ENCODE measurements at regions not wholly inside any gene's neighbourhood (a gene's known extent, or its start where the extent isn't known, plus 50 kb on each side); places are given as distances from the start of the nearest gene placed in this dataset.
"Not testable (repeated sequence)": the region's sequence is repeated elsewhere in the genome, so short reads cannot be mapped to it uniquely, and the experiment has no call there.

DNA sequence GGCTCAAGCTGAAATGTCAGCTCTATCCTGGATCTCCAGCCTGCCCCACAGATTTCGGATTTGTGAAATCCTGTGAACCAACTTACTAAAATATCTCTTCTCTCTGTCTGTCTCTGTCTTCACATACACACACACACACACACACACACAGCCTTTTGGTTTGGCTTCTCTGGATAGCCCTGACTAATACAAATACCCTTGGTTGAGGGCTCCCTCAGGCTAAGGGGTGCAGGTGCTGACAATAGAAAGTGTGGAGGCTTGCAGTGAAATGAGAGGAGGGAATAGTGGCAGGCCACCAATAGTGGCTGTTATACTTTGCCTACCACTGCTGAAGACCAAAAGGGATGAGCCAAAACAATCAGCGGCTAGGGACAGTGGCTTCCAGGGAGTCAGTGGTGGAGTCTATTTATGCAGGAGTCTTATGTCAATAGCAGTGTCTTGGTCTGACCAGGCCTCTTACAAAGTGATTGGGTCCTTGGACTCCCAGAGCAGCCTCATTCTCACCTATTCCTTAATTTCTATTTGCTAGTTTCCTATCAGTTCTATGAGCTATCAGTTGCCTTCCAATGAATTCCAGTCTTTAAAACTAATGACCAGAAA is 93.2 kb upstream of the GAS1 start:
- H3K27ac ChIP-seq (ENCODE audit: low read length), result no peak overlapping the region

DNA sequence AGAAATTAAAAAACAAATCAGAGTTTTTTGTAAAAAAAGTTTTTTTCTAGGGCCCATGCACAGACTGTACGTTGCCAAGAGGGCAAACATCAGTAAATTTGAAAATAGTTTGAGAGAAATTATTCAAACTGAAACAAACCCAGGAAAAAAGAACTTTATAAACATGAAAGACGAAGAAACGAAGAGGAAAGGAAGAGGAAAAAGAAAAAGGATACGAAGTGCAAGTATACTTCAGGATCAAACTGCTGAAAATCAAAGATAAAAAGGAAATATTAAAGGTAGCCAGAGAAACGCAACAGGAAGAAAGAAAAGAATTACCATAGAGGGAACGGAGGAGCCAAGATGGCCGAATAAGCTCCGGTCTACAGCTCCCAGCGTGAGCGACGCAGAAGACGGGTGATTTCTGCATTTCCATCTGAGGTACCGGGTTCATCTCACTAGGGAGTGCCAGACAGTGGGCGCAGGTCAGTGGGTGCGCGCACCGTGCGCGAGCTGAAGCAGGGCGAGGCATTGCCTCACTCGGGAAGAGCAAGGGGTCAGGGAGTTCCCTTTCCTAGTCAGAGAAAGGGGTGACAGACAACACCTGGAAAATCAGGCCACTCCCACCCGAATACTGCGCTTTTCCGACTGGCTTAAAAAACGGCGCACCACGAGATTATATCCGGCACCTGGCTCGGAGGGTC is 94.4 kb upstream of the GAS1 start:
- H3K4me1 Mint-ChIP-seq; H3K9me3 ChIP-seq; CTCF ChIA-PET; H3K27ac ChIP-seq (ENCODE audit: low read length); H3K4me1 ChIP-seq (ENCODE audit: control insufficient read depth in 1 of 2, extremely low read depth in 1 of 2, insufficient read depth in 2 of 2, low read length in 2 of 2); H3K27me3 ChIP-seq (replicated peaks in 1 of 2; ENCODE audit: control insufficient read depth in 2 of 2, extremely low read depth in 1 of 2, insufficient read depth in 2 of 2, low read length in 1 of 2); H3K36me3 Mint-ChIP-seq; ATAC-seq (replicated peaks in 1 of 4); H3K27ac Mint-ChIP-seq; POLR2A ChIA-PET; H3K36me3 ChIP-seq (ENCODE audit: control insufficient read depth in 2 of 2, extremely low read depth in 1 of 2, insufficient read depth in 1 of 2, low read length in 1 of 2); H3K4me3 Mint-ChIP-seq; H3K9me3 Mint-ChIP-seq; DNase-seq; H3K4me3 ChIP-seq (ENCODE audit: control insufficient read depth in 1 of 2, extremely low read depth in 1 of 2, low read length in 1 of 2): not testable (repeated sequence)
- WGBS (ENCODE audit: insufficient coverage), result 98% methylated on average over 6 of the region's 29 CpGs
- H3K27me3 Mint-ChIP-seq, result peaks cover 3 to 12% of the 10 kb centered on the region in 2 donors

More for the DNA sequence above, 93.2 kb upstream of the GAS1 start:
- Histone ChIP-seq H3K4me3 (ENCODE audit: control insufficient read depth in 1 of 2, extremely low read depth in 1 of 2, low read length in 1 of 2) (no peak overlapping the region), H3K27me3 (replicated peaks in 1 of 2; ENCODE audit: control insufficient read depth in 2 of 2, extremely low read depth in 1 of 2, insufficient read depth in 2 of 2, low read length in 1 of 2) (no peaks in the 10 kb centered on the region), H3K4me1 (ENCODE audit: control insufficient read depth in 1 of 2, extremely low read depth in 1 of 2, insufficient read depth in 2 of 2, low read length in 2 of 2) (no peaks in the 10 kb centered on the region), H3K9me3 (no peaks in the 10 kb centered on the region), H3K36me3 (ENCODE audit: control insufficient read depth in 2 of 2, extremely low read depth in 1 of 2, insufficient read depth in 1 of 2, low read length in 1 of 2) (no peaks in the 10 kb centered on the region)
- Mint-ChIP-seq H3K4me1 (no peaks in the 10 kb centered on the region), H3K4me3 (no peak overlapping the region), H3K36me3 (no peaks in the 10 kb centered on the region), H3K27ac (no peak overlapping the region), H3K27me3 (peaks cover 3 to 12% of the 10 kb centered on the region in 2 donors), H3K9me3 (peaks cover 0 to 7% (median 0%) of the 10 kb centered on the region in 3 donors)
- DNase-seq, result no peak
- ATAC-seq (replicated peaks in 1 of 4), result no peak
- CTCF ChIA-PET, result no interaction called here
- POLR2A ChIA-PET, result interaction anchor here in 1 of 2 donors (0.6 kb wide), 1 partner anchor 135 kb away, joined by 3 read pairs; no protein-coding TSS in a partner anchor
- WGBS (ENCODE audit: insufficient coverage), result 33% methylated on average over 1 of the region's 2 CpGs

DNA sequence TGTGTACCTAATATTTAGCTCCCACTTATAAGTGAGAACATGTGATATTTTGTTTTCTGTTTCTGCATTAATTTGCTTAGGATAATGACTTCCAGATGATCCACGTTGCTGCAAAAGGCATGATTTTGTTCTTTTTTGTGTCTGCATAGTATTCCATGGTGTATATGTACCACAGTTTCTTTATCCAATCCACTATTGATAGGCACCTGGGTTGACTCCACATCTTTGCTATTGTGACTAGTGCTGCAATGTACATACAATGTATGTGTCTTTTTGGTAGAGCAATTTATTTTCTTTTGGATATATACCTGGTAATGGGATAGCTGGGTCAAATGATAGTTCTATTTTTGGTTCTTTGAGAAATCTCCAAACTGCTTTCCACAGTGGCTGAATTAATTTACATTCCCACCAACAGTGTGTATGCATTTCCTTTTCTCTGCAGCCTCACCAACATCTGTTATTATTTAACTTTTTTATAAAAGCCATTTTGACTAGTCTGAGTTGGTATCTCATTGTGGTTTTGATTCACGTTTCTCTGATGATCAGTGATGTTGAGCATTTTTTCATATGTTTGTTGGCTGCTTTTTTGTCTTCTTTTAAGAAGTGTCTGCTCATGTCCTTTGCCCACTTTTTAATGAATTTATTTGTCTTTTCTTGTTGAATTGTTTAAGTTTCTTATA is 102.8 kb upstream of the GAS1 start:
- CTCF ChIA-PET; ATAC-seq (replicated peaks in 1 of 4); H3K4me1 Mint-ChIP-seq; H3K36me3 Mint-ChIP-seq; H3K27ac ChIP-seq (ENCODE audit: low read length); H3K4me1 ChIP-seq (ENCODE audit: control insufficient read depth in 1 of 2, extremely low read depth in 1 of 2, insufficient read depth in 2 of 2, low read length in 2 of 2); H3K9me3 Mint-ChIP-seq; H3K27ac Mint-ChIP-seq; H3K36me3 ChIP-seq (ENCODE audit: control insufficient read depth in 2 of 2, extremely low read depth in 1 of 2, insufficient read depth in 1 of 2, low read length in 1 of 2); DNase-seq; H3K9me3 ChIP-seq; H3K4me3 Mint-ChIP-seq; H3K27me3 ChIP-seq (replicated peaks in 1 of 2; ENCODE audit: control insufficient read depth in 2 of 2, extremely low read depth in 1 of 2, insufficient read depth in 2 of 2, low read length in 1 of 2); POLR2A ChIA-PET; H3K4me3 ChIP-seq (ENCODE audit: control insufficient read depth in 1 of 2, extremely low read depth in 1 of 2, low read length in 1 of 2): not testable (repeated sequence)
- 33% methylated on average over 1 of the region's 2 CpGs for WGBS (ENCODE audit: insufficient coverage)
- peaks cover 0 to 11% of the 10 kb centered on the region in 2 donors for H3K27me3 Mint-ChIP-seq

DNA sequence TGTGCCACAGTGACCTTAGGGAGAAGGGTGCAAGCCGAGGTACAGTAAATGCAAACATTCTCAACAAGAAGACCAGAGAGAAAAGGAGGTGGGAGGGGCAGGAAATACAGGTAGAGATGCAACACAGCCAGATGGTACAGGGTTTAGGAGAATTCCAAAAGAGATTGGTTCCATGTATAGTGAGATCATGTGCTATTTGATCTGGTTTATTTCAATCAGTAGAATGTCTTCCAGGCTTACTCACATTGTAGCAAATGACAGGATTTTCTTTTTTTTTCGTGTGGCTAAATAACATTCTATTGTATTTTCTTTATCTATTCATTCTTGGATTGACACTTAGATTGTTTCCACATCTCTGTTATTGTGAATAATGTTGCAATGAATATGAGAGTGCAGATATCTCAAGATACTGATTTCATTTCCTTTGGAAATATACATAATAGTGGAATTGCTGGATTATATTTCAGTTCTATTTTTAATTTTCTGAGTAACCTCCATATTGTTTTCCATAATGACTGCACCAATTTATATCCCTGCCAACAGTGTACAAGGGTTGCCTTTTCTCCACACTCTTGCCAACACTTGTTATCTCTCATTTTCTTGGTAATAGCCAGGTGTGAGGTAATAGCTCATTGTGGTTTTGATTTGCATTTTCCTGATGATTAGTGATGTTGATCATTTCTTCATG is 107.8 kb upstream of the GAS1 start:
- H3K4me1 ChIP-seq (ENCODE audit: control insufficient read depth in 1 of 2, extremely low read depth in 1 of 2, insufficient read depth in 2 of 2, low read length in 2 of 2), result no peaks in the 10 kb centered on the region
- H3K27ac Mint-ChIP-seq, result no peak overlapping the region
- DNase-seq (no peak), ATAC-seq (replicated peaks in 1 of 4) (no peak)
- ChIA-PET POLR2A (no interaction called here), CTCF (no interaction called here)
- H3K27me3 ChIP-seq (replicated peaks in 1 of 2; ENCODE audit: control insufficient read depth in 2 of 2, extremely low read depth in 1 of 2, insufficient read depth in 2 of 2, low read length in 1 of 2), result peaks cover 0 to 2% of the 10 kb centered on the region in 2 experiments
- no peaks in the 10 kb centered on the region for H3K36me3 Mint-ChIP-seq
- H3K9me3 ChIP-seq, result no peaks in the 10 kb centered on the region
- no peak overlapping the region for H3K4me3 Mint-ChIP-seq
- no CpG with 5 or more reads among the region's 2 CpGs for whole genome bisulfite sequencing (ENCODE audit: insufficient coverage)
- no peaks in the 10 kb centered on the region for H3K4me1 Mint-ChIP-seq
- no peak overlapping the region for H3K27ac ChIP-seq (ENCODE audit: low read length)
- H3K9me3 Mint-ChIP-seq, result peaks cover 0 to 5% (median 0%) of the 10 kb centered on the region in 3 donors
- peaks cover 4 to 25% of the 10 kb centered on the region in 2 donors for H3K27me3 Mint-ChIP-seq
- no peak overlapping the region for H3K4me3 ChIP-seq (ENCODE audit: control insufficient read depth in 1 of 2, extremely low read depth in 1 of 2, low read length in 1 of 2)
- no peaks in the 10 kb centered on the region for H3K36me3 ChIP-seq (ENCODE audit: control insufficient read depth in 2 of 2, extremely low read depth in 1 of 2, insufficient read depth in 1 of 2, low read length in 1 of 2)

DNA sequence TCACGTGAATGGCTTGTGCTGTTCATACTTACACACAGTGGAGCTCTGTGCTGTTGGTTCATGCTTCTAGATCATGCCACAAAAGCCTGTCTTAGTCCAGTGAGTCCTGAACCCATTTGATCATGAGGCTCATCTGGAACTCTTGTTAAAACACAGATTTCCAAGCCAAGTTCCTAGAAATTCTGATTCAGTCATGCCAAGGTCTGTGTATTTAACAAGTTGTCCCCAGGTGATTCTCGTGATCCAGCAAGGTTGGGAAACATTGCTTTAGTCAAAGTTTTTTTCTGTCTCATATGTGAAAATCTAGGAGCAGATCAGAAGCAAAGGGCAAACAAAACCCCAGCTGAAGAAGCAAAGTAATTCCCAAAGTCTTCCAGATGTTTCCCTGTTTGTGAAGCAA is 112.5 kb upstream of the GAS1 start:
- Histone ChIP-seq H3K27me3 (replicated peaks in 1 of 2; ENCODE audit: control insufficient read depth in 2 of 2, extremely low read depth in 1 of 2, insufficient read depth in 2 of 2, low read length in 1 of 2) (peaks cover 0 to 5% of the 10 kb centered on the region in 2 experiments), H3K9me3 (no peaks in the 10 kb centered on the region), H3K4me3 (ENCODE audit: control insufficient read depth in 1 of 2, extremely low read depth in 1 of 2, low read length in 1 of 2) (no peak overlapping the region), H3K4me1 (ENCODE audit: control insufficient read depth in 1 of 2, extremely low read depth in 1 of 2, insufficient read depth in 2 of 2, low read length in 2 of 2) (no peaks in the 10 kb centered on the region), H3K36me3 (ENCODE audit: control insufficient read depth in 2 of 2, extremely low read depth in 1 of 2, insufficient read depth in 1 of 2, low read length in 1 of 2) (no peaks in the 10 kb centered on the region), H3K27ac (ENCODE audit: low read length) (no peak overlapping the region)
- POLR2A ChIA-PET, result no interaction called here
- Mint-ChIP-seq H3K27me3 (peaks cover 8 to 25% of the 10 kb centered on the region in 2 donors), H3K27ac (no peak overlapping the region), H3K4me1 (no peaks in the 10 kb centered on the region), H3K36me3 (no peaks in the 10 kb centered on the region), H3K4me3 (no peak overlapping the region), H3K9me3 (peaks cover 0 to 5% (median 0%) of the 10 kb centered on the region in 3 donors)
- CTCF ChIA-PET, result no interaction called here
- 72% methylated on average over 2 of the region's 2 CpGs for WGBS (ENCODE audit: insufficient coverage)
- no peak for ATAC-seq (replicated peaks in 1 of 4)
- no peak for DNase-seq

DNA sequence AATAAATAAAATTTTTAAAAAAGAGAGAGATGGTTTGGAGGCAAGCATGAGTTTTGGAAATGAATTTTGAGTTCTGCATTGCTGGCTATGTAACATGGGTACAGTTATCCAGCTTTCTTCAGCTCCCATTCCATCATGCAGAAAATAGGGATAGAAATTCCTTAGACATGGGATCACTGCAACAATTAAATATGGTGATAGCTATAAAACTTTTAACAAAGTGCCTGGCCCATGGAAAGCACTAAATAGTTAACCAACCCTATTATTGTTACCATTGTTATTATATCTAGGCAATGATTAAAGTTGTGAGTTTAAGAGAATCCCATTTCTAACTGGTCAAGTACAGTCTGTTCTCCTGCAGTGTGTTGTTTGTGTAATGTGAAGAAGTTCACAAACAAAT is 115.4 kb upstream of the GAS1 start:
- Mint-ChIP-seq H3K36me3 (no peaks in the 10 kb centered on the region), H3K4me3 (no peak overlapping the region), H3K27me3 (peaks cover 7 to 25% of the 10 kb centered on the region in 2 donors), H3K27ac (no peak overlapping the region), H3K9me3 (peaks cover 0 to 5% (median 0%) of the 10 kb centered on the region in 3 donors), H3K4me1 (no peaks in the 10 kb centered on the region)
- Histone ChIP-seq H3K9me3 (no peaks in the 10 kb centered on the region), H3K27me3 (replicated peaks in 1 of 2; ENCODE audit: control insufficient read depth in 2 of 2, extremely low read depth in 1 of 2, insufficient read depth in 2 of 2, low read length in 1 of 2) (peaks cover 0 to 5% of the 10 kb centered on the region in 2 experiments), H3K4me3 (ENCODE audit: control insufficient read depth in 1 of 2, extremely low read depth in 1 of 2, low read length in 1 of 2) (no peak overlapping the region), H3K27ac (ENCODE audit: low read length) (no peak overlapping the region), H3K36me3 (ENCODE audit: control insufficient read depth in 2 of 2, extremely low read depth in 1 of 2, insufficient read depth in 1 of 2, low read length in 1 of 2) (no peaks in the 10 kb centered on the region), H3K4me1 (ENCODE audit: control insufficient read depth in 1 of 2, extremely low read depth in 1 of 2, insufficient read depth in 2 of 2, low read length in 2 of 2) (no peaks in the 10 kb centered on the region)
- POLR2A ChIA-PET, result no interaction called here
- no peak for ATAC-seq (replicated peaks in 1 of 4)
- DNase-seq, result no peak
- CTCF ChIA-PET, result no interaction called here

Measured in T-cell (primary cell).